GM12865 (cell line): ENCODE measurements at regions not wholly inside any gene's neighbourhood (a gene's known extent, or its start where the extent isn't known, plus 50 kb on each side); places are given as distances from the start of the nearest gene placed in this dataset.

Experiments used
- DNase-seq: peaks from one replicate; pipeline ENCODE4 v3.0.0; 2010; ENCODE audit warnings: low read depth
- H3K4me3 ChIP-seq: 2 replicates; pipeline ENCODE4 v1.5.1; 2011; ENCODE audit warnings: mild to moderate bottlenecking, low read depth, low read length, control low read depth
- TF ChIP-seq, protein P1 (sequence below): IDR thresholded peaks from 2 replicates; pipeline ENCODE4 v1.5.1; 2011; ENCODE audit warnings: low read length, control low read depth, low read depth, inconsistent platforms; ENCODE audit not compliant: insufficient read depth; ENCODE audit errors: missing control alignments

DNA sequence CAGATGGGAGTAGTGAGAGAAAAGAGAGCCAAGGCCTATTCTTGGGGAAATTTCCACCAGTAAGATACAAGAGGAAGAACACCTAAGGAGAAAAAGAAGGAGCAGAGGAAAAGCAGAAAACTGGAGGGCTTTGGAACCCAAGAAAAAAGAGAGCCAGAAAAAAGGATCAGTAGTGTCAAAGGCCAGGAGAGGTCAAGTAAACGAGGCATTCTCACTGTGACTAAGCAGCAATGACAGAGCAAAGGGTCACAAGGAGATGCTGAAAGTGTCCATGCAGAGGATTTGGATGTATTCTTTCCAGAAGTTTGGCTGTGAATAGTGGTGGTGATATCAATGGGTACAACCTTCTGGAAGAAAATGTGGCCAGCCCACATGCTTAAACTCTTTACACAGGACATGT, 109.5 kb downstream of the DYNAP start:
- no peak overlapping the region for H3K4me3 ChIP-seq
- TF ChIP-seq, protein P1, sequence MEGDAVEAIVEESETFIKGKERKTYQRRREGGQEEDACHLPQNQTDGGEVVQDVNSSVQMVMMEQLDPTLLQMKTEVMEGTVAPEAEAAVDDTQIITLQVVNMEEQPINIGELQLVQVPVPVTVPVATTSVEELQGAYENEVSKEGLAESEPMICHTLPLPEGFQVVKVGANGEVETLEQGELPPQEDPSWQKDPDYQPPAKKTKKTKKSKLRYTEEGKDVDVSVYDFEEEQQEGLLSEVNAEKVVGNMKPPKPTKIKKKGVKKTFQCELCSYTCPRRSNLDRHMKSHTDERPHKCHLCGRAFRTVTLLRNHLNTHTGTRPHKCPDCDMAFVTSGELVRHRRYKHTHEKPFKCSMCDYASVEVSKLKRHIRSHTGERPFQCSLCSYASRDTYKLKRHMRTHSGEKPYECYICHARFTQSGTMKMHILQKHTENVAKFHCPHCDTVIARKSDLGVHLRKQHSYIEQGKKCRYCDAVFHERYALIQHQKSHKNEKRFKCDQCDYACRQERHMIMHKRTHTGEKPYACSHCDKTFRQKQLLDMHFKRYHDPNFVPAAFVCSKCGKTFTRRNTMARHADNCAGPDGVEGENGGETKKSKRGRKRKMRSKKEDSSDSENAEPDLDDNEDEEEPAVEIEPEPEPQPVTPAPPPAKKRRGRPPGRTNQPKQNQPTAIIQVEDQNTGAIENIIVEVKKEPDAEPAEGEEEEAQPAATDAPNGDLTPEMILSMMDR = no peak
- no peak for DNase-seq

GRCh38 chr18:54702686-54703085, 111.6 kb downstream of the DYNAP start:
- TF ChIP-seq, protein P1 = no peak
- DNase-seq = no peak
- H3K4me3 ChIP-seq = no peak overlapping the region

GRCh38 chr18:54710074-54710899, 118.0 kb upstream of the RAB27B start:
- DNase-seq = no peak
- no peak overlapping the region for H3K4me3 ChIP-seq
- TF ChIP-seq, protein P1 = no peak

DNA sequence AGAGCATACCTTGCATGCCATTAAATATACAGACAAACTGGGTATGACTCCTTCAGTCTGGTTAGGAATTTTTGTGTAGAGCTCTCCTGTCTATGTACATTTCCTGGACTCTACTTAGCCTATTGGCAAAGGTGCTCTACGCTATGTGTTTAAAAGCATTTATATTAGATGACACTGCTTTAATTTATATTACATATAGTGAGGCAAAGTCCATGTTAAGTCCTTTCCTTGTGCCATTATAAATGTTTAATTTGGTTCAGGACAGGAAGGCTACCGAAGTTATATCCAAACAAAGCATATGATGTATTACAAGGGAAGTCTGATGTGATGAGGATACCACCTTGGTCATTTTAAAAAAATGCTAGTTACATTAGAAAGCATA, 117.4 kb upstream of the RAB27B start:
- DNase-seq = no peak
- TF ChIP-seq, protein P1 = no peak

GRCh38 chr18:54712306-54712705, 116.0 kb upstream of the RAB27B start:
- TF ChIP-seq, protein P1 = no peak
- H3K4me3 ChIP-seq = no peak overlapping the region
- no peak for DNase-seq

More for the DNA sequence above, 117.4 kb upstream of the RAB27B start:
- H3K4me3 ChIP-seq = no peak overlapping the region

DNA sequence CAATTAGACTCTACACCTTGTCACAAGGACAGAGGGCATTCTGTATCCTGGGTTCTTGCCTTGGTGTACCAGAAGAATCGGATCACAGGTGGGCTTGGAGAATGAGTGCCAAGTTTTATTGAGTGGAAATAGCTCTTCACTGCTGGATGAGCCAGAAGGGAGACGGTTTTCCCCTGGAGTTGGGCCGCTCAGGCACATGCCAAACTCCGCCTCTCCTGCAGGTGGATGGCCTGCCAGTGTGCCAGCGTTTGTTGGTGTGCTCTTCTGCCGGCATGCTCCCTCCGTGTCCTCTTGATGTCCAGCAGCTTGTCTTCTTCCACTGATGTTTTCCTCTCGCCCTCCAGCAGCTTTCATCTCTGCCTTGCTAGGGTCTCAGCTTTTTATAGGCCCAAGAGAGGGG, 115.5 kb upstream of the RAB27B start:
- no peak overlapping the region for H3K4me3 ChIP-seq
- TF ChIP-seq, protein P1 = no peak

DNA sequence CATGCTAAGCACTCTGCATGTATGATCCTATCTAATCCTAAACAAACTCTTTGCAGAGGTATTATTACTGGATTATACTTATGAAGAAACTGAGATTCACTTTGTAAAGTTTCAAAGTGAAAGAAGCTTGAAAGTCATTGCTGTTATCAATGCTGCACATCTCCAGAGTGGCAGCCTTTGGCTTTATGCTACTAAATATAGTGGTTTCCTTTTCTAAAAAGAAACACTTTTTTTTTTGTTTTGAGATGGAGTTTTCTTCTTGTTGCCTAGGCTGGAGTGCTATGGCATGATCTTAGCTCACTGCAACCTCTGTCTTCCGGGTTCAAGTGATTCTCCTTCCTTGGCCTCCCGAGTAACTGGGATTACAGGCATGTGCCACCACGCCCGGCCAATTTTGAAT, 114.9 kb upstream of the RAB27B start:
- no peak overlapping the region for H3K4me3 ChIP-seq
- TF ChIP-seq, protein P1 = no peak
- no peak for DNase-seq

More for the DNA sequence above, 115.5 kb upstream of the RAB27B start:
- DNase-seq = no peak
